Fibroblast of gingiva (primary cell): ENCODE measurements at regions not wholly inside any gene's neighbourhood (a gene's known extent, or its start where the extent isn't known, plus 50 kb on each side); places are given as distances from the start of the nearest gene placed in this dataset.

ENCODE experiments used
- DNase-seq: peaks from one replicate; pipeline ENCODE4 v3.0.0-alpha.2; 2011; ENCODE audit warnings: low read depth

DNA sequence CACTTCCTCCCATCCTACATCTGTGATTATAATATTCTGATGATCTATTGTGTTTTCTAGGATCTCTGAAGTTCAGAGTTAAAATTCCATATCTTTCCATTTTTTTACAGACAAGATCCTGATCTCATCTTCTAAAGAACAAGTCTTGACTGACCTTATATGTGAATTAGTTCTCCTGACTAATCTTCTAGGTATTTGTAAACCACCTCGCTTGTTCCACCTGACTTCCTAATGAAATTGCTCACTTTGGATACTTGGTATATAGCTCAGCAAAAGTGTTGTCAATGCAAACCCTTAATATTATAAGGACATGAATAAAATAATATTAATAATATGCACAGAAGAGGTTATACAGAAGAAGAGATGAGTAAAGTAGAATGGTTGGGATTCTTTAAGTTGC lies 68.2 kb upstream of the NR4A3 start:
- no peak for DNase-seq

DNA sequence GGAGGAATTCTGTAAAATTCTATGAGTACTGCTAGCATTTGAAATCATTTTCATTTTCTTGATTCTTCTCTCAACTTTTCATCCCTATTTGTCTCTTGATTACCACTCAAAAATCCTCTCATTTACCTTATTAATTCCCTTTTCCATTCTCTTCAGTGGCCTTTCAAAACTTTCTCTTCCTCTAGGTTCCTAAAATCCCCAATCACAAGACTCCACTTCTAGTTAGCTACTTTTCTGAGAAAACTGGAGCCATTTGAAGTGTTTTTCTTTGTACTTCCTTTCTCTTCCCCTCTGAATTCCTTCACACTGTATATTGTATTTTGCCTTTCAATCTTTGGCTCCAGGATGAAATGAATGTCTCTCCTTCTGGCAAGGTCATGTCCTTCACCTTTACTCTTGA lies 61.3 kb upstream of the NR4A3 start:
- DNase-seq = no peak

- DNase-seq = no peak
Observed at GRCh38 chr9:99762470-99762869, 59.2 kb upstream of the NR4A3 start.
